HL-60 (cell line): ENCODE measurements at regions not wholly inside any gene's neighbourhood (a gene's known extent, or its start where the extent isn't known, plus 50 kb on each side); places are given as distances from the start of the nearest gene placed in this dataset.

ENCODE experiments used
- DNase-seq, 2 experiments: peaks; one replicate each; pipeline ENCODE4 v3.0.0-alpha.2; 2010 to 2020; ENCODE audit warnings: low read depth in 1 of 2, low spot score in 1 of 2
- H3K27ac ChIP-seq: fragments of 250-450 bp; sonication (Bioruptor Pico); replicated peaks from 2 replicates; pipeline ENCODE4 v1.5.1; 2020; ENCODE audit warnings: mild to moderate bottlenecking, moderate library complexity
- H3K27me3 ChIP-seq: fragments of 250-450 bp; sonication (Bioruptor Pico); 2 replicates; pipeline ENCODE4 v1.5.1; 2021; ENCODE audit warnings: mild to moderate bottlenecking, moderate library complexity; ENCODE audit not compliant: insufficient read depth, poor library complexity, severe bottlenecking
- H3K4me3 ChIP-seq: replicated peaks from 2 replicates; pipeline ENCODE4 v1.5.1; 2011; ENCODE audit warnings: mild to moderate bottlenecking, control low read depth, low read length; ENCODE audit not compliant: insufficient read depth
- GABPA ChIP-seq: IDR thresholded peaks from 2 replicates; pipeline ENCODE4 v1.6.1; 2012; ENCODE audit warnings: low read depth
- POLR2AphosphoS5 ChIP-seq: IDR thresholded peaks from 2 replicates; pipeline ENCODE4 v1.6.1; 2012; ENCODE audit warnings: low read depth
- SPI1 ChIP-seq: IDR thresholded peaks from 2 replicates; pipeline ENCODE4 v1.6.1; 2012; ENCODE audit warnings: low read depth, mild to moderate bottlenecking, borderline replicate concordance
- TF ChIP-seq, protein P1 (sequence below): IDR thresholded peaks from one replicate; pipeline ENCODE4 v1.5.1; 2011; ENCODE audit warnings: low read length, control low read depth, inconsistent platforms; ENCODE audit not compliant: insufficient read depth
- TF ChIP-seq, protein P2 (sequence below): IDR thresholded peaks from 2 replicates; pipeline ENCODE4 v1.6.1; 2012; ENCODE audit warnings: low read depth; ENCODE audit not compliant: insufficient replicate concordance

DNA sequence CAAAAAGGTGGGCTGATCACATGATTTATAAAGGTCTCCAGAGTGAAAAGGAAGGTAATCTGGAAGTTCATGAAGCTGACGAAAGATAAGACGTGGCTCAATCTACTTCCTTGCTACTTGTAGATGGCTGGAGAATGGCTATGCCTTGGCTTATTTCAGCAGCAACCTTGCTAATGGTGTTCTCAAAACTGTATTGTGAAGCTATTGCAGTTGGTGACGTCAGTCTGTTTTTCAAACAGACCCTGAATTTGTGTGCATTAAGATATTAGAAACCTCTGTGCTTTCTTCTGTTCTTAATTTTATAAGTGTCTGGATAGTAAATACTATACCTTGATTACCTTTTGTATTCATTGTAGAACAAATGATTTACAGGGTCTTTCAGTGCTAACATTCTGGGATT, 58.3 kb upstream of the C11orf87 start:
- TF ChIP-seq, protein P1, sequence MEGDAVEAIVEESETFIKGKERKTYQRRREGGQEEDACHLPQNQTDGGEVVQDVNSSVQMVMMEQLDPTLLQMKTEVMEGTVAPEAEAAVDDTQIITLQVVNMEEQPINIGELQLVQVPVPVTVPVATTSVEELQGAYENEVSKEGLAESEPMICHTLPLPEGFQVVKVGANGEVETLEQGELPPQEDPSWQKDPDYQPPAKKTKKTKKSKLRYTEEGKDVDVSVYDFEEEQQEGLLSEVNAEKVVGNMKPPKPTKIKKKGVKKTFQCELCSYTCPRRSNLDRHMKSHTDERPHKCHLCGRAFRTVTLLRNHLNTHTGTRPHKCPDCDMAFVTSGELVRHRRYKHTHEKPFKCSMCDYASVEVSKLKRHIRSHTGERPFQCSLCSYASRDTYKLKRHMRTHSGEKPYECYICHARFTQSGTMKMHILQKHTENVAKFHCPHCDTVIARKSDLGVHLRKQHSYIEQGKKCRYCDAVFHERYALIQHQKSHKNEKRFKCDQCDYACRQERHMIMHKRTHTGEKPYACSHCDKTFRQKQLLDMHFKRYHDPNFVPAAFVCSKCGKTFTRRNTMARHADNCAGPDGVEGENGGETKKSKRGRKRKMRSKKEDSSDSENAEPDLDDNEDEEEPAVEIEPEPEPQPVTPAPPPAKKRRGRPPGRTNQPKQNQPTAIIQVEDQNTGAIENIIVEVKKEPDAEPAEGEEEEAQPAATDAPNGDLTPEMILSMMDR: no peak
- TF ChIP-seq SPI1: no peak
- TF ChIP-seq, protein P2, sequence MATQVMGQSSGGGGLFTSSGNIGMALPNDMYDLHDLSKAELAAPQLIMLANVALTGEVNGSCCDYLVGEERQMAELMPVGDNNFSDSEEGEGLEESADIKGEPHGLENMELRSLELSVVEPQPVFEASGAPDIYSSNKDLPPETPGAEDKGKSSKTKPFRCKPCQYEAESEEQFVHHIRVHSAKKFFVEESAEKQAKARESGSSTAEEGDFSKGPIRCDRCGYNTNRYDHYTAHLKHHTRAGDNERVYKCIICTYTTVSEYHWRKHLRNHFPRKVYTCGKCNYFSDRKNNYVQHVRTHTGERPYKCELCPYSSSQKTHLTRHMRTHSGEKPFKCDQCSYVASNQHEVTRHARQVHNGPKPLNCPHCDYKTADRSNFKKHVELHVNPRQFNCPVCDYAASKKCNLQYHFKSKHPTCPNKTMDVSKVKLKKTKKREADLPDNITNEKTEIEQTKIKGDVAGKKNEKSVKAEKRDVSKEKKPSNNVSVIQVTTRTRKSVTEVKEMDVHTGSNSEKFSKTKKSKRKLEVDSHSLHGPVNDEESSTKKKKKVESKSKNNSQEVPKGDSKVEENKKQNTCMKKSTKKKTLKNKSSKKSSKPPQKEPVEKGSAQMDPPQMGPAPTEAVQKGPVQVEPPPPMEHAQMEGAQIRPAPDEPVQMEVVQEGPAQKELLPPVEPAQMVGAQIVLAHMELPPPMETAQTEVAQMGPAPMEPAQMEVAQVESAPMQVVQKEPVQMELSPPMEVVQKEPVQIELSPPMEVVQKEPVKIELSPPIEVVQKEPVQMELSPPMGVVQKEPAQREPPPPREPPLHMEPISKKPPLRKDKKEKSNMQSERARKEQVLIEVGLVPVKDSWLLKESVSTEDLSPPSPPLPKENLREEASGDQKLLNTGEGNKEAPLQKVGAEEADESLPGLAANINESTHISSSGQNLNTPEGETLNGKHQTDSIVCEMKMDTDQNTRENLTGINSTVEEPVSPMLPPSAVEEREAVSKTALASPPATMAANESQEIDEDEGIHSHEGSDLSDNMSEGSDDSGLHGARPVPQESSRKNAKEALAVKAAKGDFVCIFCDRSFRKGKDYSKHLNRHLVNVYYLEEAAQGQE: no peak
- no peak for TF ChIP-seq POLR2AphosphoS5
- TF ChIP-seq GABPA: no peak
- Histone ChIP-seq H3K4me3 (no peak overlapping the region), H3K27me3 (no peaks in the 10 kb centered on the region), H3K27ac (no peak overlapping the region)
- DNase-seq: no peak

DNA sequence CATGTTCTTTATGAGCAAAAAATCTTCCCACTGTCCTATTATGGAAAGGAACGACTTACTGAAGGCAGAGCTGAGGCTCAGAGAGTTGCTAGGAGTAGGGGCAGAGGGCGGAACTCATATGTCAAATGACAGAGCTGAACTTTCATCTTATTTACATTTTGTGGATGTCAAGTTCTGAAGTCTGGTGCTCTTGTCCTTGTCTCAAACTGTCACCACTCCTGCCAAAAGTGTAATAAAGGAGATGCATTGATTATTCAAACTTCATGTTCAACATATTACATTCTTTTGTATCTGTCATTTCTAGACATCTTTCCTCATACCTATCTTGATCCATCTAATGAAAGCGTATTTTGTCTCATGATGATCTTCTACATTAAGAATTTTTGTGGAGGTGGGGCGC, 57.1 kb upstream of the C11orf87 start:
- no peak for DNase-seq
- TF ChIP-seq, protein P1: no peak
- TF ChIP-seq POLR2AphosphoS5: no peak
- TF ChIP-seq, protein P2: no peak
- no peak for TF ChIP-seq GABPA
- TF ChIP-seq SPI1: no peak
- H3K27ac ChIP-seq: no peak overlapping the region
- no peaks in the 10 kb centered on the region for H3K27me3 ChIP-seq
- H3K4me3 ChIP-seq: no peak overlapping the region

DNA sequence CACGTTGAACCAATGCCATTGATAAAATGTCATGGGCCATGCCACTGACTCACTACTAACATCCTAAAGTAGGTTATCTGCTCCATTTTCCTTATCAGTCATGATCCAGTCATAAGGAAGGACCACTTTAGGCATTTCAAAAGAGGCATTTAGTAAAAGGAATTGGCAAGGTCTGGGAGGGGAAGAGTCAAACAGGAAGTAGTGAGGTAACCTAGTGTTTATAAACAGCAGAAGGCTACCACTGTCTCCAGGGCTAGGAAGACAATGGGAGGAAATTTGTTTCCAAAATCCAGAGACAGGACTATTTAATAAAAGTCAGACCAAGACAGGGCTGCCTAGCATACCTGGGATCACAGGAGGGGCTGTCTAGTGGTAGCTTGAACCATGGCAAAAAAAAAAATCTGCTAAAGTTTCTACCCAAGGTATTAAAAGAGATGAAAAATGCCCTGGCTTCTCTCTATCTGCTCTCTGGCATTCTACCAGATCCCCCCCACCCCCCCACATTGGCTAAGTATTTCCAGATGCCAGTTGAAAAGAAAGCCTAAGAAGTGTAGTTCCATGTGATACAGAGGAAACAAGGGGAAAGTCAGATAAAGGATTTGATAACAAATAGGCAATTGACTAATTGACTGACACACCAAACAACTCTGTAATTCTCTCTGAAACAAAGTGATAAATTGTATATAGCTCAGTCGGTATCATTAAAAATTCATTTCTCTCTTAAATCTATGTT, 50.4 kb upstream of the C11orf87 start:
- Histone ChIP-seq H3K27me3 (no peaks in the 10 kb centered on the region), H3K27ac (no peak overlapping the region), H3K4me3 (no peak overlapping the region)
- DNase-seq: peak in 1 of 2 experiments; percentile 3
- TF ChIP-seq SPI1 (0 out of 2 replicates have a peak, but pooled peaks have one; percentile 9), POLR2AphosphoS5 (no peak)
